BJ (cell line): ENCODE measurements at regions not wholly inside any gene's neighbourhood (a gene's known extent, or its start where the extent isn't known, plus 50 kb on each side); places are given as distances from the start of the nearest gene placed in this dataset.

Experiments
- CTCF ChIA-PET: fragments of 350-600 bp; formaldehyde crosslinking; extraction: SDS; loops from one replicate; lab custom pipeline; 2021; ENCODE audit warnings: antibody characterized with exemption, inconsistent platforms; lab: Yijun Ruan, JAX
- POLR2A ChIA-PET: fragments of 300-600 bp; sonication (Branson Sonifier 250); formaldehyde crosslinking; extraction: SDS; loops from one replicate; lab custom pipeline; 2021; ENCODE audit warnings: antibody characterized with exemption; lab: Charles Lee
- DNase-seq: peaks from one replicate; pipeline ENCODE4 v3.0.0-alpha.2; 2011; ENCODE audit warnings: low read depth
- H3K27me3 ChIP-seq: 2 replicates; pipeline ENCODE4 v1.6.0; 2011; ENCODE audit warnings: low read length; ENCODE audit not compliant: control insufficient read depth, insufficient read depth
- H3K36me3 ChIP-seq: 2 replicates; pipeline ENCODE4 v1.5.1; 2011; ENCODE audit warnings: low read length; ENCODE audit not compliant: control insufficient read depth, insufficient read depth
- H3K4me3 ChIP-seq: 2 replicates; pipeline ENCODE4 v1.5.1; 2011; ENCODE audit warnings: low read depth, mild to moderate bottlenecking, control low read depth, low read length
- TF ChIP-seq, protein P1 (sequence below): IDR thresholded peaks from 2 replicates; pipeline ENCODE4 v1.5.1; 2011; ENCODE audit warnings: low read depth, mild to moderate bottlenecking, control low read depth, inconsistent platforms, low read length, moderate library complexity; ENCODE audit not compliant: insufficient read depth

DNA sequence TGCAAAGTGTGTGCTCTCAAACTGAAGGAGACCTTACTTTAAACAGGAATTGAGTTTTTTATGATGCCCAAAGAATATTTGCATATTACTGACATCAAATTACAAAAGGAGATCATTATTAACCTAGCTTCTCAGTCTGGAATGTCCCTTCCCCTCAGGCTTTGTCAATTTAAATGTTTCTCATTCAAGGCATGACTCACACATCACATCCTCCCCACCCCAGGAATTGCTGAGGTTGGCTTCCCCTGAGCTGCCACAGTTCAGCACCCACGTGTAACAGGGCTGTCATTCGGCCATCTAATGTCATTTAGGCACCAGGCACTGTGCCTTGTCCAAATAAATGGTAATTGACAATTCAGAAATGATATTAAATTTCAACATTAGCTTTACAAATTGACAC is 305.9 kb upstream of the MGMT start:
- H3K27me3 ChIP-seq, result no peaks in the 10 kb centered on the region
- CTCF ChIA-PET, result no interaction called here
- H3K4me3 ChIP-seq, result no peak overlapping the region
- POLR2A ChIA-PET, result no interaction called here
- no peaks in the 10 kb centered on the region for H3K36me3 ChIP-seq
- no peak for DNase-seq
- TF ChIP-seq, protein P1, sequence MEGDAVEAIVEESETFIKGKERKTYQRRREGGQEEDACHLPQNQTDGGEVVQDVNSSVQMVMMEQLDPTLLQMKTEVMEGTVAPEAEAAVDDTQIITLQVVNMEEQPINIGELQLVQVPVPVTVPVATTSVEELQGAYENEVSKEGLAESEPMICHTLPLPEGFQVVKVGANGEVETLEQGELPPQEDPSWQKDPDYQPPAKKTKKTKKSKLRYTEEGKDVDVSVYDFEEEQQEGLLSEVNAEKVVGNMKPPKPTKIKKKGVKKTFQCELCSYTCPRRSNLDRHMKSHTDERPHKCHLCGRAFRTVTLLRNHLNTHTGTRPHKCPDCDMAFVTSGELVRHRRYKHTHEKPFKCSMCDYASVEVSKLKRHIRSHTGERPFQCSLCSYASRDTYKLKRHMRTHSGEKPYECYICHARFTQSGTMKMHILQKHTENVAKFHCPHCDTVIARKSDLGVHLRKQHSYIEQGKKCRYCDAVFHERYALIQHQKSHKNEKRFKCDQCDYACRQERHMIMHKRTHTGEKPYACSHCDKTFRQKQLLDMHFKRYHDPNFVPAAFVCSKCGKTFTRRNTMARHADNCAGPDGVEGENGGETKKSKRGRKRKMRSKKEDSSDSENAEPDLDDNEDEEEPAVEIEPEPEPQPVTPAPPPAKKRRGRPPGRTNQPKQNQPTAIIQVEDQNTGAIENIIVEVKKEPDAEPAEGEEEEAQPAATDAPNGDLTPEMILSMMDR, result no peak

DNA sequence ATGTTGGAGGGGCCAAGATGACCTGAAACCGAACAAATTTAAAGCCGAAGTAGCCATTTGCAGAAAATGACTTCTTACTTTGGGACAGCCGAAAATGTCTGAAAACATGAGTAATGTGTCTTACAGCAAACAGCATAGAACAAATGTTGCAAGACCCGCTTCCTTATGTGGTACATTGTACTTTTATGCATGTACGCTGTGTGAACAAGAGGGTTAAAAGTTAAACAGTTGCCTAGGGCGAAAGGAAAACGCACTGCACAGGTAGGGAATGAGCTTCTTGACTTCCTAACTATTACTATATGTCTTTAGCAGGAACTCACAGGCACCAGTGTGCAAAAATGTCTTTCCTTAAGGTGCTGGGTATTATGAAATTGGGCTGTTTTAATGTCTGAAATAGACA is 303.5 kb upstream of the MGMT start:
- H3K36me3 ChIP-seq, result no peaks in the 10 kb centered on the region
- H3K27me3 ChIP-seq, result no peaks in the 10 kb centered on the region
- TF ChIP-seq, protein P1, result no peak
- ChIA-PET POLR2A (no interaction called here), CTCF (no interaction called here)
- DNase-seq, result no peak
- no peak overlapping the region for H3K4me3 ChIP-seq

DNA sequence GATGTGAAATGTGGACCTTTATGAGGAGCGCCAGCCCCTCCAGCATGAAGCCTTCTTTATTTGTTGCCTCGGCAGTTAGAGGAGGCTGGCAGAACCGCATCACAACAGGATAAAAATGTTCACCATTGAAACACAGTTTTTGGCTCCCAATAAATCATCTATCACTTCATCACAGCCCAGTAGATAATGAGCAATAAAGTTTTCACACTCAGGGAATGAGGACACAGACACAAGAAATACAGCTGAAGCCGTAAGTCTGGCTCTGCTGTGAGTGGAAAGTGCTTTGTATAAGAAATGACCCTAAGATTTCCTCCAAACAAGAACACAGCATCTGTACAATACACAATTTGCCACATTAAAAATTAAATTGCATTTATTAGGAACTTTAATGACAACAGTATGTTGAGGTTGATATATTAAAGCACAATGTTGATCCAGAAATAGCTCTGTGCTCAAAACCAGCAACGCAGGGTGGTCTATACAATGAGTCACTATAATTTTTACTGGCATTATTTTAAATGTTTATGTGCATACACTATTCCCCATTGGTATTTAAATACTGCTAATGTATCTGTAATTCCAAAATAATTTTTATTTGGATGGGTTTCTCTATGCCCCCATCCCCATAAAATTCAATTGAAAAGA is 301.8 kb upstream of the MGMT start:
- POLR2A ChIA-PET, result no interaction called here

DNA sequence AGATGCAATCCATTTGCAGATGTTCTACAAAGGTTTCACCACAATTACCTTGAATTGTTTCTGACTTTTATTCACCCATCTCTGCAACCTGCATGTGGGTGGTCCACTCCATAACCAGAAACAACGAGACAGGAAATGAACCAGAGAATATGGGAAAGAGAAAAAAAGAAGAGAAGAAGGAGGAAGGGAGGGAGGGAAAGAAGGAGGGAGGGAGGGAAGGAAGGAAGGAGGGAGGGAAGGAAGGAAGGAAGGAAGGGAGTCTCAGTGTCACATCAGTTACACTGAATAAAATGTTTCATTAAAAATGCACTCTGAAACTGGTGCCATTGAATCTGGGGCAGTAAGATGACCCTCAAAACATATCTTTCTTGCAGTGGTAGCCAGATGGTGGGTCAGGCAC is 301.3 kb upstream of the MGMT start:
- TF ChIP-seq, protein P1, result no peak
- ChIA-PET POLR2A (no interaction called here), CTCF (no interaction called here)
- H3K36me3 ChIP-seq, result no peaks in the 10 kb centered on the region
- H3K27me3 ChIP-seq, result no peaks in the 10 kb centered on the region
- H3K4me3 ChIP-seq, result no peak overlapping the region
- no peak for DNase-seq

More for the DNA sequence above, 301.8 kb upstream of the MGMT start:
- TF ChIP-seq, protein P1, result no peak
- Histone ChIP-seq H3K36me3 (no peaks in the 10 kb centered on the region), H3K27me3 (no peaks in the 10 kb centered on the region), H3K4me3 (no peak overlapping the region)
- DNase-seq, result no peak
- CTCF ChIA-PET, result no interaction called here

DNA sequence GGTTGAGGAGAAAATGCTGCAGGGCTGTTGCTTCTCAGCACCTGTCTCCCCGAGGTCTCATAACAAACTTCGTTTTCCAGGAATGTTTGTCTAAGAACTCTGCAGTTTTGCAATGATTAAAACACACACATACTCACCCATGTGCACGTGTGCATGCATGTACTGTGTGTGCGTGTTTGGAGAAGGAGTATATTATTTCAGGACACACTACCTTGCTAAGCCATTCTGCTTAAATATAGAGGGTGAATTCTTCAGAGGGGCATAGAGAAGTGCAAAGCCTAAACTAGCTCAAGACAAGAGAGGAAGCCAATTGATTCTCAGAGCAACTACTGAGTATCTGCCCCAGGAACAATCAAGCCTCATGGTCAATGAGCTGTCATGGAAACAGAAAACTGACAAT is 298.4 kb upstream of the MGMT start:
- POLR2A ChIA-PET, result no interaction called here

More for the DNA sequence above, 298.4 kb upstream of the MGMT start:
- Histone ChIP-seq H3K36me3 (no peaks in the 10 kb centered on the region), H3K27me3 (no peaks in the 10 kb centered on the region), H3K4me3 (no peak overlapping the region)
- DNase-seq, result no peak
- TF ChIP-seq, protein P1, result no peak
- CTCF ChIA-PET, result no interaction called here
